ENCODE measurements at regions not wholly inside any gene's neighbourhood (a gene's known extent, or its start where the extent isn't known, plus 50 kb on each side); places are given as distances from the start of the nearest gene placed in this dataset.

DNA sequence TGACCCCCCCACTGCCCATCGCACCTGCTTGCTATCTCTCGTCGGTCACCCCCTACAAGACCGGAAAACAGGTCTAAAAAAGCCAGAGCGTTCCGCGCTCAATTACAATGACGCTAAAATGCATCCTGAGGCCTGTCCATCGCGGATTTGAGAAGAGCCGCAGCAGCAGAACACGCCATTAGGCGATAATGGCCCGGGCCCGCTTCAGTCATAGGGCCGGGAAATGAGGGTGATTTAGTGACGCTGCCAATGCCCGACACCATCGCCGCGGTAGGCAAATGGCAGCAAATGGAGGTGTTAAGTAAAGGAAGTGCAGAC lies 64.1 kb upstream of the SSX2IP start:
- TF ChIP-seq, protein P1, sequence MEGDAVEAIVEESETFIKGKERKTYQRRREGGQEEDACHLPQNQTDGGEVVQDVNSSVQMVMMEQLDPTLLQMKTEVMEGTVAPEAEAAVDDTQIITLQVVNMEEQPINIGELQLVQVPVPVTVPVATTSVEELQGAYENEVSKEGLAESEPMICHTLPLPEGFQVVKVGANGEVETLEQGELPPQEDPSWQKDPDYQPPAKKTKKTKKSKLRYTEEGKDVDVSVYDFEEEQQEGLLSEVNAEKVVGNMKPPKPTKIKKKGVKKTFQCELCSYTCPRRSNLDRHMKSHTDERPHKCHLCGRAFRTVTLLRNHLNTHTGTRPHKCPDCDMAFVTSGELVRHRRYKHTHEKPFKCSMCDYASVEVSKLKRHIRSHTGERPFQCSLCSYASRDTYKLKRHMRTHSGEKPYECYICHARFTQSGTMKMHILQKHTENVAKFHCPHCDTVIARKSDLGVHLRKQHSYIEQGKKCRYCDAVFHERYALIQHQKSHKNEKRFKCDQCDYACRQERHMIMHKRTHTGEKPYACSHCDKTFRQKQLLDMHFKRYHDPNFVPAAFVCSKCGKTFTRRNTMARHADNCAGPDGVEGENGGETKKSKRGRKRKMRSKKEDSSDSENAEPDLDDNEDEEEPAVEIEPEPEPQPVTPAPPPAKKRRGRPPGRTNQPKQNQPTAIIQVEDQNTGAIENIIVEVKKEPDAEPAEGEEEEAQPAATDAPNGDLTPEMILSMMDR (conservative IDR thresholded peaks at IDR 0.05; ENCODE audit: low read depth, low read length) = no peak
- no peak for DNase-seq (ENCODE audit: low read depth)
- no peak overlapping the region for H3K4me3 ChIP-seq (ENCODE audit: low read depth, low read length)

DNA sequence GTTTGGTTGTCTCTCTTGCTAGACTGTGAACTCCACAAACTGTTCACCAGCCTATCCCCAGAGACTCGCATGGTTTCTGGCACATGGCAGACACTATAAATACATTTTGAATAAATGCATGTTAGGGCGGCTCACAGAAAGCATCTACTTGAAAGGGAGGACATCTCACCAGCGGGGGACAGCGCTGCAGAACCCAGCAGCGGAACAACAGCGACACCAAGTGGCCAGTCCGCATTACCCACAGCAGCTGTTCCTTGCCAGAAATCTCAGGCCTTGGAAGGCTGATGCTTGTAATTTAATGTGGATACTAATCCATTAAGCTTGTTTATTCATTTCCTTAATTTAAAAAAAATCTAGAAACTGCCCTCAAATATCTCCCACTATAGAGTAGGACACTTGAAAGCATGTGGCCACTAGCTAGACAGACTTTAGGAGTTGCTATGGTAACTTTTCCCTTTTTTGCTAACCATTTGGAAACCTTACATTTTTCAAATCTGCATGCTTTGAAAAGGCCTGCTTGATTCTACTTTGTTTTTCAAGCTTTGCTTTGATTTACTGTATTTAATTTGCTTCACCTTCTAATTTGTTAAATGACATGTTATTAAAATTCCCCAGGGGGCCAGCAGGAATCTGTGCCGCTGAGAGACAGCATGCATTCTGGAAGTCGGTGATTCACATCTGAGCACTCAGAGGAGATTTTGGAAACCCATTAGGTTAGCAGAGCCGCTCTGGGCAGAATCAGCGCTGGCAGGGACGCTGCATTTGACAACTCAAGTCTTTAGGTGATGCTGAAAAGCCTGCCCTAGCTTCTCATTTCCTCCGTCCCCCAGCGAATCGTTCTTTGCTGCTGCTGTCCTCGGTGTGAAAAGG lies 63.5 kb upstream of the SSX2IP start:
- TF ChIP-seq, protein P1 (conservative IDR thresholded peaks at IDR 0.05; ENCODE audit: low read depth, low read length) = peak; percentile 100
- peak; percentile 86 for DNase-seq (ENCODE audit: low read depth)

DNA sequence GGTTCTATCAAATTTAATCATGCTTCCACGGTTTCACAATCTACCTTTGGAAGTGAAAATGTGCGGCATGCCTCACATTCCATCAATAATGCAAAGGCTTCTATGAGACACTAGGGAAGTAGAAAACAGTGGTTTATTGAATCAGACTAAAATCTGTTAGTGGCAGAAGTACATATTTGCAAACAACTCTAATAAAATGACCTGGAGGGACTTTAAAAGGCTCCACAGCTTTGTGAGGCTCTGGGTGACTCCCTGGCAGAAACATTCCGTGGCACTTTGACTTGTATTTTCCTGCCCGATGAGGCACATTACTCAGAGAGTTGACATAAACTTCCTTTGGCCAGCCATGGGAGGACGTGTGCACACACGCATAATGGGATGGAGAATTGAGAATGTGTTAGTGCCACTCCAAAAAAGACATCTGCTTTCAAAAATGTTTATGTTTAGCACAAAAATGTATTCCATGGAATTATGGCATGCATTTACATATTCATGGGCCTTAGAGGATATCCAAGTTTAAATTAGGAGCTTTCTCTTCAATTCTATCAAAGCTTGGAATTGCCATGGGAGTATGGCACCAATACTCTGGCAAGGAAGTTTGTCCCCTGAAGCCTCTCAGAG lies 60.0 kb upstream of the SSX2IP start:
- TF ChIP-seq, protein P1 (conservative IDR thresholded peaks at IDR 0.05; ENCODE audit: low read depth, low read length) = no peak
- no peak overlapping the region for H3K4me3 ChIP-seq (ENCODE audit: low read depth, low read length)
- DNase-seq (ENCODE audit: low read depth) = no peak

More for the DNA sequence above, 63.5 kb upstream of the SSX2IP start:
- no peak overlapping the region for H3K4me3 ChIP-seq (ENCODE audit: low read depth, low read length)

DNA sequence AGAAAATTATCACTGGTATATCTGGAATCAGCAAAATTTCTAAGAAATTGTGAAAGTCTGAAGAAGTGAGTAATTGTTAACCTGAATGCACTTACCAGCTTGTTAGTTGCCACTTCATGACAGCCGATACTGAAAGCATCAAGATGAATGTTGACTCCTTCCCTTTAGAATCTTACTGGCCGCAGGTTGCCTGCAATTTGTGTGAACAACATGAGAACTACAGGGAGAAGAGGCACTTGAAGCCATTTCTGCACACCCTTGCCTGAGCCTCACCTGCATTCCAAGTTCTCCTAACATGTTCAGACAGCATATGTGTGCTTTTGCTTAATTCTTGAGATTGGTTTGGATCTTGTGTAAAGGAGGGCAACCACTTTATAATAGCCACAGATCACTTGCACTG lies 59.2 kb upstream of the SSX2IP start:
- no peak overlapping the region for H3K4me3 ChIP-seq (ENCODE audit: low read depth, low read length)
- TF ChIP-seq, protein P1 (conservative IDR thresholded peaks at IDR 0.05; ENCODE audit: low read depth, low read length) = no peak
- DNase-seq (ENCODE audit: low read depth) = no peak

DNA sequence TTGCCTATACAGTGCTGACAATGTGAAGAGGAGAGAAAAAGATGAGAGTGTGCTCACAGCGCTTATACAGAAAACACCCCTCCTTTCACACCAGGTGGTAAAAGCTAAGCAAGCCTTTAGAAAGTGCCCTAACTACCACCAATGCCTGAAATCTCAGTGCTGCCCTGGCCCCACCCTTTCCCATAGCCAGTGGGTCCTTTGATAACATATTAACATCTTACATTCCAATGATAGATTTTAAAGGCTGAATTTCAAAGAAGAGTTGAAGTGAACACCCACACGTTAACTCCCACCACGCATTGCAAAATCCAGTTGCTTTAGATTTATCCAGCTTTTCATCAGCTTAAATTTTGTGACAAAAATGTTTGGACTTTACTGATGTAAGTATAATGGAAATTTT lies 58.1 kb upstream of the SSX2IP start:
- no peak for DNase-seq (ENCODE audit: low read depth)
- TF ChIP-seq, protein P1 (conservative IDR thresholded peaks at IDR 0.05; ENCODE audit: low read depth, low read length) = no peak
- H3K4me3 ChIP-seq (ENCODE audit: low read depth, low read length) = no peak overlapping the region

DNA sequence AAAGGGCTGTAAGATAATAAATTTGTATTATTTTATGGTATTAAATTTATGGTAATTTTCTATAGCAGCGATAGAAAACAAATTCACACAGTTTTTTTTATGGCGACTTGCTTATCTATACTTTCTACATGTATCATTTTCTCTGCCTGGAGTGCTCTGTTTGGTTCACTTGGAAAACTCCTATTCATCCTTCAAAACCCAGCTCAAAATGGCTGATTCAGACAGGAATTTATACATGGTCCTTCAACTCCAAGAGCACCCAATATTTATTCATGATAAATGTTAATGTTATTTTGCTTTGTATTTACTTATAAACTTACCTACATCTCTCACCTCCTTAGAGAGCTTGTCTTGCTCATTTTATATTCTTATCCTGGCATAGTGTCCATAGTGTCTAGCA lies 55.6 kb upstream of the SSX2IP start:
- TF ChIP-seq, protein P1 (conservative IDR thresholded peaks at IDR 0.05; ENCODE audit: low read depth, low read length) = no peak
- DNase-seq (ENCODE audit: low read depth) = no peak
- no peak overlapping the region for H3K4me3 ChIP-seq (ENCODE audit: low read depth, low read length)

DNA sequence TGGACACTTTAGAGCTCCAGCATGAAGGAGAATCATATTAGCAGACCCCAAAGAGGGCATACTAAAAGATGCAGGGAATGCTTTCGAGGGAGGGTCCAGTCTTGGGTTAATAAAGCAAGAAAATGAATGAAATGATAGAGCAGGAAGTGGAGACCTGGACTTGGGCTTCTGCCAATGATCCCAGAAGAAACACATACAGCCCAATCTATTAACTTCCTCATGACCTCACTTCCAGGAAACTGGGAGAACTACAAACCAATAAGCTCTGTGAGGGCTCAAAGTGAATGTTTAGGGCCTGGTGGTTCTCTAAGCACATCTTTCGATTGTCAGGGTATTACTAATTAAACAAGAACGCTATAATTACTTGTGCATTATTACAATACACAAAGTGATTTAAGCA lies 53.6 kb upstream of the SSX2IP start:
- TF ChIP-seq, protein P1 (conservative IDR thresholded peaks at IDR 0.05; ENCODE audit: low read depth, low read length) = no peak
- DNase-seq (ENCODE audit: low read depth) = no peak
- H3K4me3 ChIP-seq (ENCODE audit: low read depth, low read length) = no peak overlapping the region

Data from choroid plexus epithelial cell (primary cell).